ENCODE measurements at regions not wholly inside any gene's neighbourhood (a gene's known extent, or its start where the extent isn't known, plus 50 kb on each side); places are given as distances from the start of the nearest gene placed in this dataset.
A peak's percentile ranks its signal among the peaks of the same experiment; 100 is the strongest.
"Not testable (repeated sequence)": the region's sequence is repeated elsewhere in the genome, so short reads cannot be mapped to it uniquely, and the experiment has no call there.

GRCh38 chr13:21261487-21262216, 85.2 kb downstream of the MRPL57 start:
- not testable (repeated sequence) for DNase-seq (ENCODE audit: low read depth)

GRCh38 chr13:21263909-21264308, 87.5 kb downstream of the MRPL57 start:
- DNase-seq (ENCODE audit: low read depth) = not testable (repeated sequence)

- not testable (repeated sequence) for DNase-seq (ENCODE audit: low read depth)
Measured at GRCh38 chr13:21268485-21268884, 92.0 kb downstream of the MRPL57 start.

GRCh38 chr13:21272439-21272838, 96.0 kb downstream of the MRPL57 start:
- not testable (repeated sequence) for DNase-seq (ENCODE audit: low read depth)

GRCh38 chr13:21274457-21274856, 98.0 kb downstream of the MRPL57 start:
- DNase-seq (ENCODE audit: low read depth) = not testable (repeated sequence)

- no peak for DNase-seq (ENCODE audit: low read depth)
Measured at GRCh38 chr13:21282065-21282464, 105.6 kb downstream of the MRPL57 start.

GRCh38 chr13:21287331-21287907, 111.0 kb downstream of the MRPL57 start:
- no peak for DNase-seq (ENCODE audit: low read depth)

GRCh38 chr13:21289475-21289874, 113.0 kb downstream of the MRPL57 start:
- DNase-seq (ENCODE audit: low read depth) = no peak

GRCh38 chr13:21290442-21291002, 114.1 kb downstream of the MRPL57 start:
- not testable (repeated sequence) for DNase-seq (ENCODE audit: low read depth)

- DNase-seq (ENCODE audit: low read depth) = no peak
Measured at GRCh38 chr13:21291840-21292239, 115.4 kb downstream of the MRPL57 start.

- DNase-seq (ENCODE audit: low read depth) = not testable (repeated sequence)
Measured at GRCh38 chr13:21296991-21297390, 120.5 kb downstream of the MRPL57 start.

- no peak for DNase-seq (ENCODE audit: low read depth)
Measured at GRCh38 chr13:21297447-21297846, 121.0 kb downstream of the MRPL57 start.

- peak; percentile 60 for DNase-seq (ENCODE audit: low read depth)
Measured at GRCh38 chr13:21297914-21298831, 121.7 kb downstream of the MRPL57 start.

- no peak for DNase-seq (ENCODE audit: low read depth)
Measured at GRCh38 chr13:21304256-21304655, 127.8 kb downstream of the MRPL57 start.

GRCh38 chr13:21306300-21307073, 130.0 kb downstream of the MRPL57 start:
- DNase-seq (ENCODE audit: low read depth) = not testable (repeated sequence)

- not testable (repeated sequence) for DNase-seq (ENCODE audit: low read depth)
Measured at GRCh38 chr13:21307158-21307557, 130.7 kb downstream of the MRPL57 start.

GRCh38 chr13:21308906-21309305, 132.4 kb downstream of the MRPL57 start:
- no peak for DNase-seq (ENCODE audit: low read depth)

- no peak for DNase-seq (ENCODE audit: low read depth)
Measured at GRCh38 chr13:21309542-21310172, 133.2 kb downstream of the MRPL57 start.

- peak; percentile 46 for DNase-seq (ENCODE audit: low read depth)
Measured at GRCh38 chr13:21310220-21310619, 133.8 kb downstream of the MRPL57 start.

GRCh38 chr13:21314976-21315375, 138.5 kb downstream of the MRPL57 start:
- DNase-seq (ENCODE audit: low read depth) = not testable (repeated sequence)

GRCh38 chr13:21316376-21316775, 139.9 kb downstream of the MRPL57 start:
- DNase-seq (ENCODE audit: low read depth) = no peak

Measured in non-pigmented ciliary epithelial cell (primary cell).